Stimulated activated CD8-positive, alpha-beta memory T cell treated with anti-CD3 and anti-CD28 coated beads, Interleukin-2, amount 100 ng/mL, for 1 hour (primary cell): ENCODE measurements at regions not wholly inside any gene's neighbourhood (a gene's known extent, or its start where the extent isn't known, plus 50 kb on each side); places are given as distances from the start of the nearest gene placed in this dataset.
"Not testable (repeated sequence)": the region's sequence is repeated elsewhere in the genome, so short reads cannot be mapped to it uniquely, and the experiment has no call there.

Experiments used
- DNase-seq, 2 donors: peaks; one replicate each; pipeline ENCODE4 v3.0.0-alpha.2; 2020; ENCODE audit warnings: low read depth in 2 of 2

GRCh38 chr13:33411312-33411711 lies 125.8 kb upstream of the STARD13 start:
- no peak for DNase-seq

- no peak for DNase-seq
Measured at GRCh38 chr13:33415822-33416221, 130.3 kb upstream of the STARD13 start.

GRCh38 chr13:33418224-33418953 lies 132.8 kb upstream of the STARD13 start:
- DNase-seq, result not testable (repeated sequence)

- DNase-seq, result not testable (repeated sequence)
Measured at GRCh38 chr13:33420117-33420516, 134.6 kb upstream of the STARD13 start.

GRCh38 chr13:33426131-33426530 lies 140.6 kb upstream of the STARD13 start:
- DNase-seq, result no peak

GRCh38 chr13:33433316-33433715 lies 147.8 kb upstream of the STARD13 start:
- no peak for DNase-seq

- DNase-seq, result no peak
Measured at GRCh38 chr13:33434676-33435075, 149.1 kb upstream of the STARD13 start.

GRCh38 chr13:33435207-33435606 lies 149.7 kb upstream of the STARD13 start:
- no peak for DNase-seq

GRCh38 chr13:33438918-33439317 lies 153.4 kb upstream of the STARD13 start:
- no peak for DNase-seq

GRCh38 chr13:33441015-33441414 lies 155.5 kb upstream of the STARD13 start:
- DNase-seq, result no peak

- DNase-seq, result no peak
Measured at GRCh38 chr13:33445024-33445423, 159.5 kb upstream of the STARD13 start.

GRCh38 chr13:33445476-33445875 lies 159.9 kb upstream of the STARD13 start:
- no peak for DNase-seq

GRCh38 chr13:33446821-33447725 lies 161.5 kb upstream of the STARD13 start:
- no peak for DNase-seq

GRCh38 chr13:33448889-33449288 lies 163.3 kb upstream of the STARD13 start:
- DNase-seq, result no peak

GRCh38 chr13:33450956-33451709 lies 165.6 kb upstream of the STARD13 start:
- DNase-seq, result no peak

GRCh38 chr13:33452873-33453517 lies 167.4 kb upstream of the STARD13 start:
- DNase-seq, result no peak

GRCh38 chr13:33453936-33454335 lies 168.4 kb upstream of the STARD13 start:
- no peak for DNase-seq

GRCh38 chr13:33454844-33455705 lies 169.5 kb upstream of the STARD13 start:
- no peak for DNase-seq

- no peak for DNase-seq
Measured at GRCh38 chr13:33459702-33460101, 174.1 kb upstream of the STARD13 start.

GRCh38 chr13:33462109-33462508 lies 176.6 kb upstream of the STARD13 start:
- DNase-seq, result no peak

- no peak for DNase-seq
Measured at GRCh38 chr13:33464345-33464744, 178.8 kb upstream of the STARD13 start.
